Muscle layer of duodenum (tissue), 2 donors: ENCODE measurements at regions not wholly inside any gene's neighbourhood (a gene's known extent, or its start where the extent isn't known, plus 50 kb on each side); places are given as distances from the start of the nearest gene placed in this dataset.

Experiments
- H3K27ac ChIP-seq: one replicate; pipeline ENCODE4 v1.7.0; 2013; ENCODE audit warnings: mild to moderate bottlenecking, low read length
- H3K27me3 ChIP-seq: one replicate; pipeline ENCODE4 v1.7.0; 2013; ENCODE audit warnings: low read depth, mild to moderate bottlenecking, control low read depth, low read length
- H3K36me3 ChIP-seq, 2 donors: one replicate each; pipeline ENCODE4 v1.7.0; 2013; ENCODE audit warnings: low read length in 2 of 2, control low read depth in 1 of 2, mild to moderate bottlenecking in 1 of 2; ENCODE audit not compliant: insufficient read depth in 2 of 2, control insufficient read depth in 1 of 2
- H3K4me1 ChIP-seq, 2 donors: one replicate each; pipeline ENCODE4 v1.7.0; 2013; ENCODE audit warnings: low read length in 2 of 2, mild to moderate bottlenecking in 2 of 2, control low read depth in 1 of 2, moderate library complexity in 1 of 2; ENCODE audit not compliant: insufficient read depth in 2 of 2, control insufficient read depth in 1 of 2
- H3K4me3 ChIP-seq, 2 donors: one replicate each; pipeline ENCODE4 v1.7.0; 2013; ENCODE audit warnings: low read length in 2 of 2, low read depth in 1 of 2, mild to moderate bottlenecking in 1 of 2
- H3K9me3 ChIP-seq, 2 donors: one replicate each; pipeline ENCODE4 v1.7.0; 2013; ENCODE audit warnings: low read length in 2 of 2, control low read depth in 1 of 2, mild to moderate bottlenecking in 1 of 2; ENCODE audit not compliant: control insufficient read depth in 1 of 2
- donor health status: healthy.

DNA sequence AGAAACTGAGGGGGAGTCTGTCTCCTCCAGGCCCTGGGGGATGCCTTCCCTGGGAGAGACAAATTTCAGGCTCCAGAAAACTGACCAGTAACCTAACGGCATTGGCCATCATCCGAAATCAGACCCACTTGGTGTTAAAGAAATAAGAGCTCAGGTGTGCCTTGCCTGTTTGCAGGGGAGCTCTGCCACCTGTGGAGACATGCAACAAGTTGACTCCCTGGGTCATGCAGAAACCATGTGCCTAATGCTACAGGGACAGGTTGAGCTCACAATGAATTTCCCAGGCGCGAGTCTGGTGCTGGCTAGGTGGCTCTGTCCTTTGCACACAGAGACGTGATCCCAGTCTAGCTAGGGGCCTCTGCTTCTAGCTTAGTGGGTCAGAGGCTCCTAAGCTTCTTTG, 95.8 kb upstream of the KIT start:
- Histone ChIP-seq H3K27ac (no peak overlapping the region), H3K27me3 (no peaks in the 10 kb centered on the region), H3K4me3 (no peak overlapping the region), H3K4me1 (no peaks in the 10 kb centered on the region), H3K36me3 (no peaks in the 10 kb centered on the region), H3K9me3 (no peaks in the 10 kb centered on the region)

DNA sequence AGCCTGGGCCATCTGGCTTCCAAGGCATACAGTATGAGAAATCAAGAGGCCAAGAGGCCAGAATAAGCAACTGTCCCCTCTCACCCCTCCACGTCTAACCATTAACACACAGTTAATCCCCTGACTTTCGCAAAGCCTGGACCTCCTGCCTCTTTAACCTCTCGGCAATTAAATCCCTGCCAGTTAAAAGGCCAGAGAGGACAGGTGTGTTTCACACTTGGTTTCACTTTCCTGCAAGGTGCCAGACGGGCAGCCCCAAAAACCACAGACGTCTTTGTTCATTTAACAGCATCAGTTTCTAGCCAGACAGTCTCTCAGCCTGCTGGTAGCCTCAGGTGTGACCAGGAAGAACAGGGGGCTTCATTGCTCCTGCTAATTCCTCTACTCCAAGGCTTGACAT, 91.1 kb upstream of the KIT start:
- Histone ChIP-seq H3K27me3 (no peaks in the 10 kb centered on the region), H3K36me3 (no peaks in the 10 kb centered on the region), H3K4me3 (no peak overlapping the region), H3K9me3 (no peaks in the 10 kb centered on the region), H3K27ac (no peak overlapping the region), H3K4me1 (no peaks in the 10 kb centered on the region)

DNA sequence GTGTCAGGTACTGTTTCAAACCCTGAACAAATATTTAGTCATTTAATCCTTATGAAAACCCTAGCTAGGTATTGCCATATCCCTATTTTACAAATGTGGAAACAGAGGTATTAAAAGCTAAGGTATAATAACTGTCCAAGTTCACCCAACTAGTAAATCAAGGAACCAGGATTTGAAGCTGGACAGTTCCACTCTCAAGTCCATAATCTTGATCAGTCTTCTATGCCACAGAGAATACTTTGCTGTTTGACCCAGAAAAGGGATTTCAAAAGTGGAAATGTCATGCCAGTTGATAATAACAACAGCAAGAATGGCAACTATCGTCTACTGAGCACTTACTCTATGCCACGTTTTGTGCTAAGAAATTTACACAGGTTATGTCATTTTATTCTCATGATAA, 90.4 kb upstream of the KIT start:
- H3K4me1 ChIP-seq, result no peaks in the 10 kb centered on the region
- H3K27me3 ChIP-seq, result no peaks in the 10 kb centered on the region
- no peaks in the 10 kb centered on the region for H3K9me3 ChIP-seq
- H3K4me3 ChIP-seq, result no peak overlapping the region
- no peak overlapping the region for H3K27ac ChIP-seq
- no peaks in the 10 kb centered on the region for H3K36me3 ChIP-seq

DNA sequence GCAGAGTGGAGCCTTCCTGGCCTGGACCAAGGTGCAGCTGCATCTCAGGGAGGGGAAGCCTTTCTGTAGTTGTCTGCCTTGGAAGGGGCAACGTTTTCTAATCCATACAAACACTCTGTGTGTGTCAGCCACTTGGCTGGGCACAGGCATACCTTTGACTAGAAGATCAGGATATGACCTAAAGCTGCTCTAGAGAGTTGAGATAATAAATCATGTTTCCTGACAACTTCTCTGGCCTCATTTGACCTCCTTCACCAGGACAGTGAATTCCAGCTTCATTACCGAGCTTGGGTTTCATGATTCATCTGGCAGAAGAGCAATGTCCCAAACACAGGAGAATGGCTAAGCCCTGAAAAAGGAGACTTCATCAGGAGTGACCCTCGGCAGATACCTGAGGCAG, 89.6 kb upstream of the KIT start:
- Histone ChIP-seq H3K4me3 (no peak overlapping the region), H3K27me3 (no peaks in the 10 kb centered on the region), H3K4me1 (no peaks in the 10 kb centered on the region), H3K36me3 (no peaks in the 10 kb centered on the region), H3K27ac (no peak overlapping the region), H3K9me3 (no peaks in the 10 kb centered on the region)

DNA sequence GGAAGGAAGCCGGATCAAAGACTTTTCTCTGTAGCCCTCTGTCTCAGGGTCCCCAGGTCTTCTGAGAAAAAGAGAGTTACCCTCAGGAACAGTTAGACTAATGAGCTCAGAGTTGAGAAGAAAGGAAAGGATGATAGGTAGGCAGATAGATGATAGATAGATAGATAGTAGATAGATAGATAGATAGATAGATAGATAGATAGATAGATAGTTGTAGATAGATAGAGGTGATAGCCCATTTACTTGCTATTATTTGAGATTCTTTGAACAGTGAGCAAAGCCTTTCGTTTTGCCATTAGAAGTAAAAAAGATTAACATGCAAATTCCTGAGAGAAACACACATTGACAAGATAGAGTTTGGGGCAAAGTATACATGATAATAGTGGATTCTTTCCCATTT, 86.9 kb upstream of the KIT start:
- Histone ChIP-seq H3K4me1 (no peaks in the 10 kb centered on the region), H3K9me3 (no peaks in the 10 kb centered on the region), H3K4me3 (no peak overlapping the region), H3K27ac (no peak overlapping the region), H3K36me3 (no peaks in the 10 kb centered on the region), H3K27me3 (no peaks in the 10 kb centered on the region)

DNA sequence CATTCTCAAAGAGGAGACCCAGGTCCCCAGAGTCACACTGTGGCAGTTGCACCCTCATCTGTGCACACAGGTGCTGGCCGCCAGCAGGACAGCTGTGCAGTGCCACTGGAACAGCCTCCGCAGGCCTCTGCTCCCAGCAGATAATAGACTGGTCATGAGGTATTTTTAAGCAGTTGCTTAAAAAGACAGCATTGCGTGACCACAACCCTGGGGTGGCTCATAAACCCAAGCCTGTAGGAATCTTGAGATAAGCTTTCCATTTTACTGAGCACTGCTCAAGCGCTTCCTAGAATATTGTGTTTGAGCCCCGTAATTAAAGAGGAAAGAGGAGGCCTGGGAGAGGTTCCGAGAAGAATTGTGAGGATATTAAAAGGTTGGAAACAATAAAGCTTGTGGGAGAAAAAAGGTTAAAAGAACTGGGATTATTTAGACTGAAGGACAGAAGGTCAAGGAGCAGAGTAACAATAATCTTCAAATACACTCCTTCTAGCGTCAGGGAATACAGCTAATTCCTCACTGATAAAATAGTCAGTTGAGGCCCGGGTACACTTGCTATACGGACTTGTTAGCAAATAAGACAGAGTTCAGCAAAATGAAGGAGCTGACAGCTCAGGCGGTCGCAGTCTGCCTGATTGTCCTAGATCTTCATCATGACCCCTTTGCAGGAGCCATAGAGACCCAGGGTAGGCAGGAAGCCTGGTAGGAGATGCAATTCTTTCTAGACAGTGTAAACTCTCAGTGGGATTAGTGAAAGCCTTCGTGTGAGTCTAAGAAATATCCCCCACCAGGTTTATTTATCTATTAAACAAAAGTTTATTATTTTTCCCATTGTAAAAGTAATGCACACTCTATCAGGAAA, 86.2 kb upstream of the KIT start:
- H3K36me3 ChIP-seq, result no peaks in the 10 kb centered on the region
- H3K27me3 ChIP-seq, result no peaks in the 10 kb centered on the region
- H3K4me3 ChIP-seq, result no peak overlapping the region

DNA sequence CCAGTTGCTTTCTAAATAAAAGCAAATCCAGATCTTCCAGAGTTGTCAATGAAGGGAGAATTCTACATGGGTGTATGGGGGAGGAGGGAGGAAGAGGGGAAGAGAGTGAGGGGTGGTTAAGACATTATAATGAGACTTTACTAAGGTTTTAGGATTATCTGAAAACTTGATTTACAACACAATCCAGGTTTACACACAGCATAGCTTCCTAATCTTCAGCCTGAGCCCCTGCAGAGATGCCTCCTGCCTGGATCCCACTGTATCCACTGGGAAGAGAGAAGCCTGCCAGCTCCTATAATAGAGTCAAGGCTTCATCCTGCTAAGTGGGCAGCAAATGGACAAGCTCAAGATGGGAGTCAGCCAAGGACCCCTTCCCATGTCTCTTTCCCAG, 85.6 kb upstream of the KIT start:
- Histone ChIP-seq H3K27ac (no peak overlapping the region), H3K27me3 (no peaks in the 10 kb centered on the region), H3K9me3 (no peaks in the 10 kb centered on the region), H3K4me3 (no peak overlapping the region), H3K4me1 (no peaks in the 10 kb centered on the region), H3K36me3 (no peaks in the 10 kb centered on the region)

More for the DNA sequence above, 86.2 kb upstream of the KIT start:
- no peak overlapping the region for H3K27ac ChIP-seq
- H3K9me3 ChIP-seq, result no peaks in the 10 kb centered on the region
- H3K4me1 ChIP-seq, result no peaks in the 10 kb centered on the region

DNA sequence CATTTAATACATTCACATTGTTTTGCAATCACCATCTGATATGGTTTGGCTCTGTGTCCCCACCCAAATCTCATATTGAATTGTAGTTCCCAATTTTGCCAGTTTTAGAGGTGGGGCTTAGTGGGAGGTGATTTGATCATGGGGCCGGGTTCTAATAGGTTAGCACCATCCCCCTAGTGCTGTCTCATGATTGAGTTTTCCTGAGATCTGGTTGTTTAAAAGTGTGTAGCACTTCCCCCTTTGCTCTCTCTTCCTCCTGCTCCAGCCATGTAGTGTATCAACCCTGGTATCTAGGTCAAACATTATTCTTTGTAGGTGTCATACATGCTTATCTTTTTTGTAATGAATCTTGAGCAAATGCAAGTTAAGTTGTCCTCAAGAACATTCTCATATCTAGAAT, 83.3 kb upstream of the KIT start:
- H3K36me3 ChIP-seq, result no peaks in the 10 kb centered on the region
- H3K27me3 ChIP-seq, result no peaks in the 10 kb centered on the region
- H3K4me1 ChIP-seq, result no peaks in the 10 kb centered on the region
- no peak overlapping the region for H3K4me3 ChIP-seq
- no peaks in the 10 kb centered on the region for H3K9me3 ChIP-seq
- H3K27ac ChIP-seq, result no peak overlapping the region

DNA sequence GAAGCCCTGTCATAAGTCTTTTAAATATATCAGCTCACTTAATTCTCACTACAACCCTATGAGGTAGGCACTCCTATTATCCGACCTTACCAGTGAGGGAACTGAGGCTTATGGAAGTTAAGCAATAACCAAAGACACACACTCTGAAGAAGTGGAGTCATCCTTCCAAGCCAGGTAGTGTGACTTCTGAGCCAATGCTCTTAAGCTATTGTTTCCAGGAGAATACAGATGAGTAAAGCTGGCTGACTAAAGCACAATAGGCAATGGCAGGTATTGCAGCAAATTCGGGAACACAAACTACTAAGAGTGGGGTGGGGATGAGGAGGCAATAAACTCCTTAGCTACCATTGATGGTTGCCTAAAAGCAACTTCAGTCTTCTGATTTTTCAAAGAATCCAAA, 81.8 kb upstream of the KIT start:
- H3K27ac ChIP-seq, result no peak overlapping the region
- no peaks in the 10 kb centered on the region for H3K36me3 ChIP-seq
- no peaks in the 10 kb centered on the region for H3K9me3 ChIP-seq
- H3K4me1 ChIP-seq, result no peaks in the 10 kb centered on the region
- H3K27me3 ChIP-seq, result no peaks in the 10 kb centered on the region
- no peak overlapping the region for H3K4me3 ChIP-seq

DNA sequence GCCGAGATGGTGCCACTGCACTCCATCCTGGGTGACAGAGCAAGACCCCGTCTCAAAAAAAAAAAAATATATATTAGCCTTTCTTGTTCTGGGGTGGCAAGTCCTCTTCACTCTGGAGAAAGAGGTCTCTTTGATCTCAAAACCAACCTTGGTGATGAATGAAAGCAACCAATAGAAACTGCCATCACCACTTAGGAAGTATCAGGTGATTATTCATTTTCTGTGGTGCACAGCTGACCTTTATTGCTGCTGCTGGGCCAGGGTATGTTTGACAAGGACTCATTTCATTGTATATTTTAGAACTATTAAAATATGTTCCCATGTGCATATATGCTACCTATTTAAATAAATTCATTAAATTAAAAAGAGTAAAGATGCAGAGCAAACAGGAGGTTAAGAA, 76.0 kb upstream of the KIT start:
- Histone ChIP-seq H3K9me3 (no peaks in the 10 kb centered on the region), H3K4me3 (no peak overlapping the region), H3K4me1 (no peaks in the 10 kb centered on the region), H3K36me3 (no peaks in the 10 kb centered on the region), H3K27me3 (no peaks in the 10 kb centered on the region), H3K27ac (no peak overlapping the region)

DNA sequence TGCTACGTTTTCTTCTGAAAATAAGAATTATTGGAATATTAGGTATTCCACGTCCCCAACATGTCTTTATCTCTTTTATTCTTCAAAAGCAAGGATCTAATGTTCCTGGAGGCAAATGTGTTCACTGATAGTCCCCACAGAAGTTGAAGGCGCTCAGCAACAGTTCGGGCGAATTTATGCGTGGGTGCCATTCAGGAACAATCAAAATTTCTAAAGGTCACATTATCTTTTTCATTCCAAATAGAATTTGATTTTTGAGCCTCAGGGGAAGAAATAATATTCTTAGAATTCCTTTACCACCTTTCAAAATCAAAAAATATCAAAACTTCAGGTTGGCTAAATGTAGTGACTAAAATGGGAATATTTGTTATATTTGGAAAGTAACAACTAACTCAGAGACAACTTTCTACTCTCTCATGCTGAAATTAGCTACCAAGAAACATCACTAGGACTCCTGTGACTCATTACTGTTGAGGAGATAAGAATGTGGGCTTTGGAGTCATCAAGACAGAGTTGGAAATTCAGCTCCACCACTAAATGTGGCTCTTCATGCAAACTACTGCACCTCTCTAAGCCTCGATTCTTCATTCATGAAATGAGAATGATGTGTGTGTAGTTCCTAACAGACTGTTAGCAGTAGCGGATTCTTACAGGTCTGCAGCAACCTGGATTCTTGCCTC, 72.3 kb upstream of the KIT start:
- H3K4me1 ChIP-seq, result no peaks in the 10 kb centered on the region
- H3K36me3 ChIP-seq, result no peaks in the 10 kb centered on the region
- H3K27me3 ChIP-seq, result no peaks in the 10 kb centered on the region
- H3K9me3 ChIP-seq, result no peaks in the 10 kb centered on the region
- no peak overlapping the region for H3K4me3 ChIP-seq
- H3K27ac ChIP-seq, result no peak overlapping the region
